ENCODE measurements at regions not wholly inside any gene's neighbourhood (a gene's known extent, or its start where the extent isn't known, plus 50 kb on each side); places are given as distances from the start of the nearest gene placed in this dataset.

GRCh38 chr11:26828288-26828687 is 106.4 kb upstream of the SLC5A12 start:
- Histone ChIP-seq H4K91ac (ENCODE audit: low read length) (no peak overlapping the region), H3K4me1 (ENCODE audit: control insufficient read depth, insufficient read depth, low read depth, low read length) (peaks cover 1% of the 10 kb centered on the region), H3K18ac (ENCODE audit: low read depth in 1 of 2, low read length in 2 of 2) (no peak overlapping the region), H3K27ac (ENCODE audit: low read length, poor library complexity, severe bottlenecking) (peak overlapping the region; percentile 94), H3K4me3 (ENCODE audit: insufficient read depth in 1 of 2, low read depth in 1 of 2, low read length in 2 of 2) (no peak overlapping the region), H2AK5ac (ENCODE audit: low read length, severe bottlenecking) (peak overlapping the region; percentile 88), H3K9ac (ENCODE audit: low read length) (no peak overlapping the region), H3K9me3 (ENCODE audit: control insufficient read depth, low read length) (peaks cover 25% of the 10 kb centered on the region), H3K27me3 (ENCODE audit: control insufficient read depth in 1 of 2, insufficient read depth in 1 of 2, low read length in 2 of 2) (no peaks in the 10 kb centered on the region), H2BK120ac (ENCODE audit: low read depth, low read length) (no peak overlapping the region), H3K14ac (ENCODE audit: low read length in 2 of 2) (no peak overlapping the region), H3K4ac (ENCODE audit: low read depth in 1 of 2, low read length in 2 of 2) (no peak overlapping the region), H2BK5ac (ENCODE audit: low read depth, low read length, poor library complexity, severe bottlenecking) (peak overlapping the region; percentile 85), H2BK15ac (ENCODE audit: low read depth, poor library complexity, severe bottlenecking) (no peak overlapping the region), H3K36me3 (ENCODE audit: control insufficient read depth in 1 of 2, insufficient read depth in 2 of 2, low read depth in 1 of 2, low read length in 2 of 2) (no peaks in the 10 kb centered on the region), H2AFZ (ENCODE audit: low read depth, low read length) (no peak overlapping the region), H3K4me2 (ENCODE audit: low read length, poor library complexity, severe bottlenecking) (no peak overlapping the region), H3K79me1 (replicated peaks; ENCODE audit: low read length, poor library complexity, severe bottlenecking) (no peaks in the 10 kb centered on the region), H3K23ac (ENCODE audit: low read length in 2 of 2) (no peak overlapping the region), H2BK12ac (ENCODE audit: low read length in 2 of 2) (no peak overlapping the region), H4K8ac (ENCODE audit: low read length) (no peak overlapping the region)
- 68% methylated on average over 2 of the region's 2 CpGs for WGBS
- peak; percentile 51 for DNase-seq

- H2BK5ac ChIP-seq (ENCODE audit: low read depth, low read length, poor library complexity, severe bottlenecking): no peak overlapping the region
- DNase-seq: no peak
- no peak overlapping the region for H2BK120ac ChIP-seq (ENCODE audit: low read depth, low read length)
- no peak overlapping the region for H3K27ac ChIP-seq (ENCODE audit: low read length, poor library complexity, severe bottlenecking)
- H3K79me1 ChIP-seq (replicated peaks; ENCODE audit: low read length, poor library complexity, severe bottlenecking): no peaks in the 10 kb centered on the region
- no peak overlapping the region for H3K9ac ChIP-seq (ENCODE audit: low read length)
- H2AFZ ChIP-seq (ENCODE audit: low read depth, low read length): no peak overlapping the region
- no peak overlapping the region for H3K4me3 ChIP-seq (ENCODE audit: insufficient read depth in 1 of 2, low read depth in 1 of 2, low read length in 2 of 2)
- H3K23ac ChIP-seq (ENCODE audit: low read length in 2 of 2): no peak overlapping the region
- peaks cover 1% of the 10 kb centered on the region for H3K4me1 ChIP-seq (ENCODE audit: control insufficient read depth, insufficient read depth, low read depth, low read length)
- 99% methylated on average over 1 of the region's 1 CpG for WGBS
- peak overlapping the region; percentile 37 for H2AK5ac ChIP-seq (ENCODE audit: low read length, severe bottlenecking)
- no peak overlapping the region for H2BK15ac ChIP-seq (ENCODE audit: low read depth, poor library complexity, severe bottlenecking)
- H3K14ac ChIP-seq (ENCODE audit: low read length in 2 of 2): no peak overlapping the region
- no peaks in the 10 kb centered on the region for H3K27me3 ChIP-seq (ENCODE audit: control insufficient read depth in 1 of 2, insufficient read depth in 1 of 2, low read length in 2 of 2)
- no peak overlapping the region for H3K18ac ChIP-seq (ENCODE audit: low read depth in 1 of 2, low read length in 2 of 2)
- H3K36me3 ChIP-seq (ENCODE audit: control insufficient read depth in 1 of 2, insufficient read depth in 2 of 2, low read depth in 1 of 2, low read length in 2 of 2): no peaks in the 10 kb centered on the region
- no peak overlapping the region for H3K4me2 ChIP-seq (ENCODE audit: low read length, poor library complexity, severe bottlenecking)
- no peak overlapping the region for H3K4ac ChIP-seq (ENCODE audit: low read depth in 1 of 2, low read length in 2 of 2)
- peaks cover 5% of the 10 kb centered on the region for H3K9me3 ChIP-seq (ENCODE audit: control insufficient read depth, low read length)
- H2BK12ac ChIP-seq (ENCODE audit: low read length in 2 of 2): no peak overlapping the region
- H4K91ac ChIP-seq (ENCODE audit: low read length): no peak overlapping the region
- H4K8ac ChIP-seq (ENCODE audit: low read length): no peak overlapping the region
Measured at GRCh38 chr11:26830218-26830617, 108.4 kb upstream of the SLC5A12 start.

GRCh38 chr11:26830757-26831156 is 108.9 kb upstream of the SLC5A12 start:
- no peaks in the 10 kb centered on the region for H3K79me1 ChIP-seq (replicated peaks; ENCODE audit: low read length, poor library complexity, severe bottlenecking)
- H3K18ac ChIP-seq (ENCODE audit: low read depth in 1 of 2, low read length in 2 of 2): no peak overlapping the region
- H2BK5ac ChIP-seq (ENCODE audit: low read depth, low read length, poor library complexity, severe bottlenecking): no peak overlapping the region
- no peak overlapping the region for H3K4ac ChIP-seq (ENCODE audit: low read depth in 1 of 2, low read length in 2 of 2)
- peak overlapping the region; percentile 52 for H2AK5ac ChIP-seq (ENCODE audit: low read length, severe bottlenecking)
- no peak overlapping the region for H4K91ac ChIP-seq (ENCODE audit: low read length)
- H2BK12ac ChIP-seq (ENCODE audit: low read length in 2 of 2): no peak overlapping the region
- H3K27ac ChIP-seq (ENCODE audit: low read length, poor library complexity, severe bottlenecking): no peak overlapping the region
- no peak overlapping the region for H2BK15ac ChIP-seq (ENCODE audit: low read depth, poor library complexity, severe bottlenecking)
- H3K4me1 ChIP-seq (ENCODE audit: control insufficient read depth, insufficient read depth, low read depth, low read length): peaks cover 1% of the 10 kb centered on the region
- H3K4me2 ChIP-seq (ENCODE audit: low read length, poor library complexity, severe bottlenecking): no peak overlapping the region
- no peak overlapping the region for H3K23ac ChIP-seq (ENCODE audit: low read length in 2 of 2)
- H3K14ac ChIP-seq (ENCODE audit: low read length in 2 of 2): no peak overlapping the region
- H3K9me3 ChIP-seq (ENCODE audit: control insufficient read depth, low read length): peaks cover 5% of the 10 kb centered on the region
- H3K36me3 ChIP-seq (ENCODE audit: control insufficient read depth in 1 of 2, insufficient read depth in 2 of 2, low read depth in 1 of 2, low read length in 2 of 2): no peaks in the 10 kb centered on the region
- H3K9ac ChIP-seq (ENCODE audit: low read length): no peak overlapping the region
- no peak for DNase-seq
- H3K27me3 ChIP-seq (ENCODE audit: control insufficient read depth in 1 of 2, insufficient read depth in 1 of 2, low read length in 2 of 2): no peaks in the 10 kb centered on the region
- no peak overlapping the region for H2BK120ac ChIP-seq (ENCODE audit: low read depth, low read length)
- no peak overlapping the region for H3K4me3 ChIP-seq (ENCODE audit: insufficient read depth in 1 of 2, low read depth in 1 of 2, low read length in 2 of 2)
- H2AFZ ChIP-seq (ENCODE audit: low read depth, low read length): no peak overlapping the region
- no peak overlapping the region for H4K8ac ChIP-seq (ENCODE audit: low read length)

- no peak overlapping the region for H4K91ac ChIP-seq (ENCODE audit: low read length)
- no peak overlapping the region for H3K9ac ChIP-seq (ENCODE audit: low read length)
- H4K8ac ChIP-seq (ENCODE audit: low read length): no peak overlapping the region
- H3K4me2 ChIP-seq (ENCODE audit: low read length, poor library complexity, severe bottlenecking): no peak overlapping the region
- no peak overlapping the region for H3K27ac ChIP-seq (ENCODE audit: low read length, poor library complexity, severe bottlenecking)
- H3K79me1 ChIP-seq (replicated peaks; ENCODE audit: low read length, poor library complexity, severe bottlenecking): no peaks in the 10 kb centered on the region
- no peak overlapping the region for H3K4ac ChIP-seq (ENCODE audit: low read depth in 1 of 2, low read length in 2 of 2)
- H2AK5ac ChIP-seq (ENCODE audit: low read length, severe bottlenecking): no peak overlapping the region
- DNase-seq: no peak
- H2BK12ac ChIP-seq (ENCODE audit: low read length in 2 of 2): no peak overlapping the region
- no peak overlapping the region for H3K14ac ChIP-seq (ENCODE audit: low read length in 2 of 2)
- H3K4me3 ChIP-seq (ENCODE audit: insufficient read depth in 1 of 2, low read depth in 1 of 2, low read length in 2 of 2): no peak overlapping the region
- H3K27me3 ChIP-seq (ENCODE audit: control insufficient read depth in 1 of 2, insufficient read depth in 1 of 2, low read length in 2 of 2): no peaks in the 10 kb centered on the region
- H3K36me3 ChIP-seq (ENCODE audit: control insufficient read depth in 1 of 2, insufficient read depth in 2 of 2, low read depth in 1 of 2, low read length in 2 of 2): no peaks in the 10 kb centered on the region
- H2AFZ ChIP-seq (ENCODE audit: low read depth, low read length): no peak overlapping the region
- no peak overlapping the region for H2BK15ac ChIP-seq (ENCODE audit: low read depth, poor library complexity, severe bottlenecking)
- H2BK120ac ChIP-seq (ENCODE audit: low read depth, low read length): no peak overlapping the region
- H3K9me3 ChIP-seq (ENCODE audit: control insufficient read depth, low read length): no peaks in the 10 kb centered on the region
- H3K18ac ChIP-seq (ENCODE audit: low read depth in 1 of 2, low read length in 2 of 2): no peak overlapping the region
- H3K4me1 ChIP-seq (ENCODE audit: control insufficient read depth, insufficient read depth, low read depth, low read length): no peaks in the 10 kb centered on the region
- H2BK5ac ChIP-seq (ENCODE audit: low read depth, low read length, poor library complexity, severe bottlenecking): no peak overlapping the region
- H3K23ac ChIP-seq (ENCODE audit: low read length in 2 of 2): no peak overlapping the region
Measured at GRCh38 chr11:26834601-26835000, 112.7 kb upstream of the SLC5A12 start.

All from mesenchymal stem cell (in vitro differentiated cells and primary cell).